H9 (cell line): ENCODE measurements at regions not wholly inside any gene's neighbourhood (a gene's known extent, or its start where the extent isn't known, plus 50 kb on each side); places are given as distances from the start of the nearest gene placed in this dataset.

ENCODE experiments used
- DNase-seq: peaks from one replicate; pipeline ENCODE4 v3.0.0-alpha.2; 2017
- H2AFZ ChIP-seq: one replicate; pipeline ENCODE4 v1.6.1; 2013; ENCODE audit warnings: mild to moderate bottlenecking, low read length, control low read depth, moderate library complexity
- H2AK5ac ChIP-seq: 2 replicates; pipeline ENCODE4 v1.6.1; 2013; ENCODE audit warnings: low read length, control low read depth, mixed read lengths; ENCODE audit not compliant: insufficient read length
- H2BK120ac ChIP-seq: one replicate; pipeline ENCODE4 v1.6.1; 2013; ENCODE audit warnings: low read depth, mild to moderate bottlenecking, low read length, control low read depth, inconsistent platforms; ENCODE audit not compliant: poor library complexity, severe bottlenecking
- H2BK12ac ChIP-seq: 2 replicates; pipeline ENCODE4 v1.6.1; 2013; ENCODE audit warnings: low read length, control low read depth, mixed read lengths, low read depth; ENCODE audit not compliant: insufficient read length
- H2BK15ac ChIP-seq: 2 replicates; pipeline ENCODE4 v1.6.1; 2013; ENCODE audit warnings: low read depth, low read length, control low read depth
- H2BK20ac ChIP-seq: one replicate; pipeline ENCODE4 v1.6.1; 2013; ENCODE audit warnings: low read depth, mild to moderate bottlenecking, low read length, control low read depth, inconsistent platforms; ENCODE audit not compliant: poor library complexity, severe bottlenecking
- H2BK5ac ChIP-seq: 2 replicates; pipeline ENCODE4 v1.6.1; 2013; ENCODE audit warnings: low read length, control low read depth, mixed read lengths; ENCODE audit not compliant: insufficient read length
- H3K14ac ChIP-seq: 2 replicates; pipeline ENCODE4 v1.6.1; 2013; ENCODE audit warnings: low read length, control low read depth; ENCODE audit not compliant: insufficient read depth
- H3K18ac ChIP-seq: 2 replicates; pipeline ENCODE4 v1.6.1; 2013; ENCODE audit warnings: low read depth, mild to moderate bottlenecking, mixed read lengths, low read length, control low read depth; ENCODE audit not compliant: insufficient read length
- H3K23ac ChIP-seq: 2 replicates; pipeline ENCODE4 v1.6.1; 2013; ENCODE audit warnings: low read length, control low read depth, mixed read lengths, low read depth; ENCODE audit not compliant: insufficient read length
- H3K23me2 ChIP-seq: 2 replicates; pipeline ENCODE4 v1.6.1; 2013; ENCODE audit warnings: low read depth, mild to moderate bottlenecking, mixed read lengths, low read length, control low read depth; ENCODE audit not compliant: insufficient read length, poor library complexity, severe bottlenecking
- H3K27ac ChIP-seq: 2 replicates; pipeline ENCODE4 v1.5.1; 2013; ENCODE audit warnings: low read length, control low read depth, mixed read lengths, low read depth; ENCODE audit not compliant: insufficient read length
- H3K27me3 ChIP-seq: 2 replicates; pipeline ENCODE4 v1.6.1; 2013; ENCODE audit warnings: low read length, control low read depth, inconsistent platforms; ENCODE audit not compliant: insufficient read depth
- H3K4ac ChIP-seq: 2 replicates; pipeline ENCODE4 v1.6.1; 2013; ENCODE audit warnings: low read depth, mild to moderate bottlenecking, control low read depth, inconsistent platforms, low read length, moderate library complexity
- H3K4me1 ChIP-seq: 2 replicates; pipeline ENCODE4 v1.6.1; 2013; ENCODE audit warnings: low read length, control low read depth, inconsistent platforms; ENCODE audit not compliant: insufficient read depth
- H3K4me2 ChIP-seq: 2 replicates; pipeline ENCODE4 v1.6.1; 2013; ENCODE audit warnings: low read length, control low read depth, mixed read lengths; ENCODE audit not compliant: insufficient read length, insufficient read depth
- H3K56ac ChIP-seq: 2 replicates; pipeline ENCODE4 v1.6.1; 2013; ENCODE audit warnings: low read depth, mild to moderate bottlenecking, mixed read lengths, low read length, control low read depth; ENCODE audit not compliant: insufficient read length
- H3K79me1 ChIP-seq: 2 replicates; pipeline ENCODE4 v1.6.1; 2013; ENCODE audit warnings: low read depth, mild to moderate bottlenecking, moderate library complexity, low read length, control low read depth, inconsistent platforms; ENCODE audit not compliant: insufficient read depth, poor library complexity, severe bottlenecking
- H3K79me2 ChIP-seq: 2 replicates; pipeline ENCODE4 v1.6.1; 2013; ENCODE audit warnings: low read length, control low read depth, inconsistent platforms; ENCODE audit not compliant: insufficient read depth
- H3K9ac ChIP-seq: 2 replicates; pipeline ENCODE4 v1.6.1; 2013; ENCODE audit warnings: low read length, control low read depth, mixed read lengths; ENCODE audit not compliant: insufficient read length; ENCODE audit errors: extremely low read depth
- H3K9me3 ChIP-seq: one replicate; pipeline ENCODE4 v1.6.1; 2013; ENCODE audit warnings: low read depth, low read length, inconsistent platforms; ENCODE audit not compliant: control insufficient read depth
- H3T11ph ChIP-seq: one replicate; pipeline ENCODE4 v1.6.1; 2013; ENCODE audit warnings: mild to moderate bottlenecking, low read length, control low read depth, inconsistent platforms
- H4K20me1 ChIP-seq: one replicate; pipeline ENCODE4 v1.6.1; 2013; ENCODE audit not compliant: control insufficient read depth, insufficient read length, insufficient read depth
- H4K5ac ChIP-seq: 2 replicates; pipeline ENCODE4 v1.6.1; 2013; ENCODE audit warnings: low read depth, mild to moderate bottlenecking, mixed read lengths, low read length, control low read depth; ENCODE audit not compliant: insufficient read length
- H4K8ac ChIP-seq: replicated peaks from 2 replicates; pipeline ENCODE4 v1.6.1; 2013; ENCODE audit warnings: low read length, control low read depth, mixed read lengths, low read depth; ENCODE audit not compliant: insufficient read length
- H4K91ac ChIP-seq: 2 replicates; pipeline ENCODE4 v1.6.1; 2013; ENCODE audit warnings: low read depth, mild to moderate bottlenecking, moderate library complexity, mixed read lengths, low read length, control low read depth; ENCODE audit not compliant: insufficient read length
- H3K27ac Mint-ChIP-seq, 3 experiments: 2 replicates in 2 of 3; 3 replicates in 1 of 3; pipeline ENCODE4 v1.8.0; 2020 to 2021; ENCODE audit warnings: mixed read lengths in 3 of 3, mild to moderate bottlenecking in 1 of 3, moderate library complexity in 1 of 3
- H3K27me3 Mint-ChIP-seq: 2 replicates; pipeline ENCODE4 v1.8.0; 2021; ENCODE audit warnings: low read depth, mild to moderate bottlenecking, moderate library complexity, mixed read lengths
- H3K36me3 Mint-ChIP-seq, 3 experiments: 2 replicates in 2 of 3; 3 replicates in 1 of 3; pipeline ENCODE4 v1.8.0; 2020 to 2021; ENCODE audit warnings: low read depth in 3 of 3, mixed read lengths in 3 of 3; ENCODE audit not compliant: insufficient read depth in 1 of 3
- H3K4me1 Mint-ChIP-seq, 2 experiments: 2 replicates each; pipeline ENCODE4 v1.8.0; 2020; ENCODE audit warnings: mixed read lengths in 2 of 2
- H3K4me3 Mint-ChIP-seq, 2 experiments: 2 replicates in 1 of 2; 3 replicates in 1 of 2; pipeline ENCODE4 v1.8.0; 2020 to 2021; ENCODE audit warnings: mild to moderate bottlenecking in 2 of 2, mixed read lengths in 2 of 2, moderate library complexity in 1 of 2
- H3K9me3 Mint-ChIP-seq, 2 experiments: 2 replicates in 1 of 2; 3 replicates in 1 of 2; pipeline ENCODE4 v1.8.0; 2020; ENCODE audit warnings: mild to moderate bottlenecking in 2 of 2, mixed read lengths in 2 of 2, moderate library complexity in 1 of 2
- TF ChIP-seq, protein P1 (sequence below): fragments of 200-600 bp; sonication (generic); conservative IDR thresholded peaks from 3 replicates; pipeline ENCODE4 v1.8.0; 2021; ENCODE audit warnings: antibody characterized with exemption, mild to moderate bottlenecking

DNA sequence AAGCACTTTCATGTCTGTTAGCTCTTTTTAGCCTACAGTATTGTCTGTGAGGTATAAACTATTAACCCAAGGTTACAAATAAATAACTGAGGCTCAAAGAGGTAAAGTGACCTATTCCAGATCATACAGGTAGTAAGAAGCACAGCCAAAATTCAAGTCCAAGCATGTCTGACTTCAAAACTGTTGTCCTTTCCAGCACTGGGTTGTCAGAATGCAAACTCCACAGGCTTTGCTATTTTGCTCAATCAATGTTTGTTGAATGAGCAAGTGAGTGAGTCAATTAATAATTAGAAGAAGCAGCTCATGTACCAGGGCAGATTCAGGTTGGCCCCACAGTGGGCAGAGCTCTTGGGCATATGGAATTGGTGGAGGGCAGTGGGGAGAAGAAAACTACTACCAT lies 134.1 kb upstream of the ARHGEF9 start:
- no peaks in the 10 kb centered on the region for H3K23me2 ChIP-seq
- H4K91ac ChIP-seq = no peak overlapping the region
- H2BK12ac ChIP-seq = no peak overlapping the region
- H3K18ac ChIP-seq = no peak overlapping the region
- TF ChIP-seq, protein P1, sequence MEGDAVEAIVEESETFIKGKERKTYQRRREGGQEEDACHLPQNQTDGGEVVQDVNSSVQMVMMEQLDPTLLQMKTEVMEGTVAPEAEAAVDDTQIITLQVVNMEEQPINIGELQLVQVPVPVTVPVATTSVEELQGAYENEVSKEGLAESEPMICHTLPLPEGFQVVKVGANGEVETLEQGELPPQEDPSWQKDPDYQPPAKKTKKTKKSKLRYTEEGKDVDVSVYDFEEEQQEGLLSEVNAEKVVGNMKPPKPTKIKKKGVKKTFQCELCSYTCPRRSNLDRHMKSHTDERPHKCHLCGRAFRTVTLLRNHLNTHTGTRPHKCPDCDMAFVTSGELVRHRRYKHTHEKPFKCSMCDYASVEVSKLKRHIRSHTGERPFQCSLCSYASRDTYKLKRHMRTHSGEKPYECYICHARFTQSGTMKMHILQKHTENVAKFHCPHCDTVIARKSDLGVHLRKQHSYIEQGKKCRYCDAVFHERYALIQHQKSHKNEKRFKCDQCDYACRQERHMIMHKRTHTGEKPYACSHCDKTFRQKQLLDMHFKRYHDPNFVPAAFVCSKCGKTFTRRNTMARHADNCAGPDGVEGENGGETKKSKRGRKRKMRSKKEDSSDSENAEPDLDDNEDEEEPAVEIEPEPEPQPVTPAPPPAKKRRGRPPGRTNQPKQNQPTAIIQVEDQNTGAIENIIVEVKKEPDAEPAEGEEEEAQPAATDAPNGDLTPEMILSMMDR = no peak
- H2BK20ac ChIP-seq = no peak overlapping the region
- H2BK120ac ChIP-seq = no peak overlapping the region
- no peak overlapping the region for H3K27ac Mint-ChIP-seq
- no peak overlapping the region for H2BK15ac ChIP-seq
- H4K5ac ChIP-seq = no peak overlapping the region
- no peak overlapping the region for H2AFZ ChIP-seq
- H2AK5ac ChIP-seq = no peak overlapping the region
- no peak overlapping the region for H3K27ac ChIP-seq
- H3K36me3 Mint-ChIP-seq = peaks cover 19 to 34% (median 32%) of the 10 kb centered on the region in 3 experiments
- no peak overlapping the region for H3K4ac ChIP-seq
- no peak overlapping the region for H3K56ac ChIP-seq
- H2BK5ac ChIP-seq = no peak overlapping the region
- H3K27me3 Mint-ChIP-seq = no peaks in the 10 kb centered on the region; the same call in 1 of the 2 replicates
- peaks cover 87 to 90% of the 10 kb centered on the region in 2 experiments for H3K9me3 Mint-ChIP-seq
- H3K4me2 ChIP-seq = no peak overlapping the region
- no peaks in the 10 kb centered on the region for H3K4me1 ChIP-seq
- peaks cover 69% of the 10 kb centered on the region for H3K9me3 ChIP-seq
- no peaks in the 10 kb centered on the region for H3K27me3 ChIP-seq
- H3K79me1 ChIP-seq = no peaks in the 10 kb centered on the region
- H4K8ac ChIP-seq = no peak overlapping the region
- no peak overlapping the region for H3K4me3 Mint-ChIP-seq
- no peak overlapping the region for H3T11ph ChIP-seq
- no peaks in the 10 kb centered on the region; a peak in 1 of 4 replicates for H3K4me1 Mint-ChIP-seq
- no peaks in the 10 kb centered on the region for H3K79me2 ChIP-seq
- no peak overlapping the region for H3K23ac ChIP-seq
- no peak overlapping the region for H3K14ac ChIP-seq
- H3K9ac ChIP-seq = no peak overlapping the region
- no peak for DNase-seq
- H4K20me1 ChIP-seq = no peaks in the 10 kb centered on the region
